Fibroblast of skin of left biceps (primary cell): ENCODE measurements at regions not wholly inside any gene's neighbourhood (a gene's known extent, or its start where the extent isn't known, plus 50 kb on each side); places are given as distances from the start of the nearest gene placed in this dataset.
"Not testable (repeated sequence)": the region's sequence is repeated elsewhere in the genome, so short reads cannot be mapped to it uniquely, and the experiment has no call there.

Experiments used
- DNase-seq, 2 experiments: peaks; one replicate each; pipeline ENCODE4 v3.0.0-alpha.2; 2013; ENCODE audit warnings: low read depth in 2 of 2

GRCh38 chr5:116900793-116901192 is 326.2 kb upstream of the SEMA6A start:
- no peak for DNase-seq

DNA sequence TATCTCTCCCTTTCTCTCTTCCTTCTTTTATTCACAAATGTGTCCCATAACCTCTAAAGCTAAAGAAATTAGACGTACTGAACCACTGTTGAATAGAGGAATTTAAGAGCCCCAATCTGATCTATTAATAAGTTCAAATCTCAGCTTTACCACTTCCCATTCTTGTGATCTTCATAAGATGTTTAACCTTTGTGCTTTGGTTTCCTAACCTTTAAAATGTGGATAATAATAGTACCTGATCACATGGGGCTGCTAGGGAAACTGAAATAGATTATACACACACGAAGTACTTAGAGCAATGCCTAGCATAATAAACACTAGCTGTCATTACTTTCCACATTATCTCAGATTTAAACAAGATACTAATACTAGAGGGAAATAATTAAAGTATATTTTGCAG is 324.3 kb upstream of the SEMA6A start:
- DNase-seq, result no peak

DNA sequence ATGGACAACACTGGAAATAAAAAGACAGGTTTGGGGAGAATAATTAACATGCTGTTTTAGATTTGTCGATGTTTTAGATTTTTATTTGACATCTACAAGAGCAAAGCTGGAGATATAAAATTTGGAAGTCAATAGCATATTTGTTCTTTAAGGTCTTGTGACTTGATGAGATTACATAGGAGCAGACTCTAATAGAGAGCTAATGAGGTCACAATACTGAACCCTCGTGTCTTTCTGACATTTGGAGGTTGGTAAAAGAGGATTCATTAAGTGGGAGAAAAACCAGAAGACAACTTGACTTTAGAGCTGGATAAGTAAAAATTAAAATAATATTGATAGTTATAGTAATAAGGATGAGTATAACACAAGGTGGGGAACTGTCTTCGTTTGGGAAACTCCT is 322.7 kb upstream of the SEMA6A start:
- DNase-seq, result no peak

GRCh38 chr5:116896001-116896400 is 321.4 kb upstream of the SEMA6A start:
- no peak for DNase-seq

DNA sequence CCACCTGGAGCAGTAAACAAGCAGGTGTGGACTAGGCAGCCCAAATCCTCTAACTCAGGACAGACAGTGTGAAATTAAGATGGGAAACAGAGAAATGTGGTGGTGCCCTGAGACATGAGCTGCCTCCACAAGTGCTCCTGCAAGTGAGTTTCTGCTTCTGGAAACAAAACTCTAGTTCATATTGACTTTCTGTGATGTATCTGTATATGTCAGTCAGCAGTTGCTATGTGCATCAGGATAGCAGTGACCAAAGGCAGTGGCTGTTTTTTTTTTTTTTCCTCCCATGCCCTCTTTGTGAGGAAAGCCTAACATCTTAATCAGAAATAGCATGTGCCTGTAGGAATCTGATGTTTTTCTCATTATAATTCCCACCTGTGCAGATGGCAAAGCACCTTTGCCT is 318.4 kb upstream of the SEMA6A start:
- no peak for DNase-seq

GRCh38 chr5:116887104-116887503 is 312.5 kb upstream of the SEMA6A start:
- DNase-seq, result no peak

DNA sequence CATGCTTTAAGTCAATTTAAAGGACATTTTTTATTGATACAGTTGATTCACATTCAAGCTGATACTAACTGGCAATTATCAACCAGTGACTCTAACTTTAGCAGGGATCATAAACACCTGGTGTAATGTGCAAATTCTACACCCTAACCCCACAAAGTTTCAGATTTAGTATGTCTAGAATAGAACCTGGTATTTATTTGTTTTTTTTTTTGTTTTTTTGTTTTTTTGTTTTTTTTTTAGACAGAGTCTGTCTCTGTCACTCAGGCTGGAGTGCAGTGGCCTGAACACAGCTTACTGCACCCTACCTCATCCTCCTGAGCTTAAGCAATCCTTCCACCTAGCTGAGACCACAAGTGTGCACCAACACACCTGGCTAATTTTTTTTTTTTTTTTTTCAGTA is 311.2 kb upstream of the SEMA6A start:
- no peak for DNase-seq

- DNase-seq, result no peak
Observed at GRCh38 chr5:116883875-116884274, 309.3 kb upstream of the SEMA6A start.

- DNase-seq, result no peak
Observed at GRCh38 chr5:116881921-116882531, 307.4 kb upstream of the SEMA6A start.

DNA sequence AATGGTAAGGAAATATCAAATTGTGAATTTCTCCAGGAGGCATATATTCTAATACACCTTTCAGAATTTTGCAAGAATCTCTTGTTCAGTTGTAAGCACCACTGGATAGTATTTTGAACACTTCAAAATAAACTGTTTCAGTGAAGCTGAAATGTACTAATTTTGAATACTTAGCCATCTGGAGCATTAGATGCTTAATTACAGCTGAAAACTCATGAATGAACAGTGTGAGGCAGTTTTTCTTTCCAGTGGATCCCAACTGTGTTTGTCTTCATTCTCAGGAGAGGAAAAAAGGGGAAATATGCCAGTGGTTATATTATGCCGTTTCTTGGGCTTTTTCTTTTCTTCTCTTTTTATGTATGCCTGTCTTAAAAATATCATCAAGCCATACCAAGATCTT is 306.0 kb upstream of the SEMA6A start:
- DNase-seq, result no peak

DNA sequence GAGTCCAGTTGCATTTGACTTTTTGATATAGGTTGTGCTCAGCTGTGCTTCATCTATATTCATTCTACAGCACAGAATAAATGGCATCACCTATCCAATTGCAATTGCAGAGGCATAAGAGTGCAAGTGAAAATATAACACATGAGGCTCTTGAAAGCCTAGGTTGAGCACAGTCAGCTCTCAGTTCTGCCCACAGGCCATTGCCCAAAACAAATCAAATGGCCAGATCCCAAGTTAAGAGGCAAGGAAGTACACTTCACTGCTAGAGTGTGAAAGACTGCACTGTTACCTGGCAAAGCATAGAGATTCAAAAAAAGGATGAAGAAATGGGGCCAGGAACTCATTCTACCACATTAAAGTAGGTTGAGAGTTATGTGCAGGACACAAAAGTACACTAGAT is 305.5 kb upstream of the SEMA6A start:
- no peak for DNase-seq

- DNase-seq, result no peak
Observed at GRCh38 chr5:116876240-116876840, 301.7 kb upstream of the SEMA6A start.

DNA sequence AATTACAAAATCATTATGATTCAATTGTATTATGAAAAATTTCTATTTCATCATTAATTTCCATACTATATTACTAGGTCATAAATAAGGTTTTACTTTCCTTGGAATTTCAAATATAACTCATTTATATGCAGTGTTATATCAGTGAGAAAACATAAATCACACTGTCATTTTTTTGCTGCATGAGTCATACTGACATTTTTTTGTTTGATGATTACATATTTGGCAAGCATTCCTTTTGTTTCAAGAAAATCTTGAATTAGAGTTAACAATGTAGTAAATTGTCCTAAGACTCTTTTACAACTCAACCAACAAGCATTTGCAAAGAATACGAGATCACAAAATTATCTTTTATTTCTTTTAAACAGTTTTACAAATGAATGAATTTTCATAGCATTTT is 298.4 kb upstream of the SEMA6A start:
- no peak for DNase-seq

DNA sequence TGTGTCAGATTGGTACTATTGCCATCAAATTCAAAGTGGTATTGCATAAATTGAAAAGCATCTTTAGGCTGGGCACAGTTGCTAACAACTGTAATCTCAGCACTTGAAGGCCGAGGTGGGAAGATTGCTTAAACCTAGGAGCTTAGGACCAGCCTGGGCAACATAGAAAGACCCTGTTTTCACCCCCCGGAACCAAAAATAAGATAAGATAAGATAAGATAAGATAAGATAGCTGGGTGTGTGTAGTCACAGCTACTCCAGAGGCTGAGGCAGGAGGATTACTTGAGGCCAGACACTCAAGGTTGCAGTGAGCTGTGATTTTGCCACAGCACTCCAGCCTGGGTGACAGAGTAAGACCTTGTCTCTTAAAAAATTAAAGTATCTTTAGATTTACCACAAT is 297.9 kb upstream of the SEMA6A start:
- no peak for DNase-seq

DNA sequence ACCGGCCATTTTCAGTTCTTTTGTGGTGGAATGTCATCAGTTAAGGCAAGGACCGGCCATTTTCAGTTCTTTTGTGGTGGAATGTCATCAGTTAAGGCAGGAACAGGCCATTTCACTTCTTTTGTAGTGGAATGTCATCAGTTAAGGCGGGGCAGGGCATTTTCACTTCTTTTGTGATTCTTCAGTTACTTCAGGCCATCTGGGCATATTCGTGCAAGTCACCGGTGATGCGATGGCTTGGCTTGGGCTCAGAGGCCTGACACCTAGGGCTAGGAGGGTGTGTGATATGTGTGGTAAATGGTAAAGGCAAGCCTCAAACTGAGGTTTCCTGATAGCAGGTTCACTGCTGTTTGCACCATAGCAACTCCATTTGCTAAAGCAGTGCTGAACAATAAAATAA is 293.2 kb upstream of the SEMA6A start:
- DNase-seq, result not testable (repeated sequence)

DNA sequence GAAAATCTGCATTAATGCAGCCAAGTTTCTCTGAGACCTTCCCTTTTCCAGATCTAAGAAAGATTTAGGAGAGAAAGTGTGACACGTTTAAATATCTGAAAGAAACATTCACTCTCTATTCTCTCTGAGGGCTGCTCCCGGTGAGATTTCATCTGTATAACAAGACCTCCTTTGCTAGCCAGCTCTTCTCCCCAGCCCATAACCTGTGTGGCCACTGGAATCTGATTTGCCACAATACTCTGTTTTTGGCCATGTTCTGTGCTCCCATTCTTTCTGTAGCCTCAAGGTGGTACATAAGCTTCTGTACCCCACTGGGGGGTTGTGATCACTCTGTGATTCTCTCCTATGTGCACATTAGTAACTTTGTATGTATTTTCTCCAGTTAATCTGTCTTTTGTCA is 291.0 kb upstream of the SEMA6A start:
- no peak for DNase-seq

GRCh38 chr5:116864838-116865190 is 290.2 kb upstream of the SEMA6A start:
- DNase-seq, result no peak

- no peak for DNase-seq
Observed at GRCh38 chr5:116864157-116864837, 289.7 kb upstream of the SEMA6A start.

GRCh38 chr5:116862632-116863455 is 288.2 kb upstream of the SEMA6A start:
- DNase-seq, result no peak

DNA sequence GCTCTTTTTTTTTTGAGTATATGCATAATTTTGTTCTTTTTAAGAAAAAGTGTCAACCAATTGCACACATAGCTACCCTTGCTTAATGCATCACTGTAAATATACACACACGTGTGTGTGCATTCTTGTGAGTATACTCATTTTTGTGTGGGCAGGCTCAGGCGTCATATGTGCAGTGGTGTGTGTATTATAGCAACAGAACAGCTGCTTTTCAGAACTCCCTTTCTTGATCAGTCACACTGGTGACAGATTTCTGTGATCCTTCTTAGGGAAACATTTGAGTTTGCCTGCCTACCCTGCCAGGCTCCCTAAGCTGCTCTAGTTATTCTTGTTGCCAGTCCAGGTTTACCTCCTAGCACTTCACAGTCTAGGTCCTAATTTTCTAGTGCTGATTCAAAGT is 287.0 kb upstream of the SEMA6A start:
- no peak for DNase-seq

DNA sequence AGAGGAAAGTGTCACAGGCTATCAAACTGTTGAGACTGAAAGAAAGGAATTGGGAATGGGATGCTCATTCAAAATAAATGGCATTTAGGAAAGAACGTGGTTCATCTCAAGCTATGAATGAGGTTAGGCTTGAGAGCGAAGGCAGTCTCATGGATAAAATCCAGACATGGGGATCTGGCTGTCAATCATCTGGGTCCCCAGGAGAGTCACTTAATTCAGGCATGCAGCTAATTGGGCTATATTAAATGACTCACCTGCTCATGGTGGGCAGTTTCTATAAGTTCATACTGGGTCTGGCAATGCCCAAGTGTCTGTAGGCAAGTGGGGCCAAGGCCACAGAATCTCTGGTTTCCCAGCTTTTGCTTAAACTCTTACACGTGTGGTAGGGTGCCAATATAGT is 286.5 kb upstream of the SEMA6A start:
- DNase-seq, result no peak

- DNase-seq, result no peak
Observed at GRCh38 chr5:116859666-116860320, 285.2 kb upstream of the SEMA6A start.
